AG09319 (cell line): ENCODE measurements at regions not wholly inside any gene's neighbourhood (a gene's known extent, or its start where the extent isn't known, plus 50 kb on each side); places are given as distances from the start of the nearest gene placed in this dataset.

Experiments used
- DNase-seq: peaks from one replicate; pipeline ENCODE4 v3.0.0-alpha.2; 2010; ENCODE audit warnings: low read depth; ENCODE audit errors: extremely low read depth
- CTCF ChIP-seq: IDR thresholded peaks from 2 replicates; pipeline ENCODE4 v1.5.1; 2011; ENCODE audit warnings: low read depth, mild to moderate bottlenecking, inconsistent platforms, low read length, moderate library complexity

- no peak for TF ChIP-seq CTCF
- DNase-seq, result no peak
Measured at GRCh38 chr6:146898888-146899227, 300.1 kb downstream of the ADGB start.

GRCh38 chr6:146901940-146902816 is 302.0 kb upstream of the STXBP5 start:
- TF ChIP-seq CTCF, result peak; percentile 13
- DNase-seq, result no peak

- TF ChIP-seq CTCF, result no peak
- no peak for DNase-seq
Measured at GRCh38 chr6:146902846-146903245, 301.4 kb upstream of the STXBP5 start.

GRCh38 chr6:146903451-146903850 is 300.8 kb upstream of the STXBP5 start:
- DNase-seq, result no peak
- no peak for TF ChIP-seq CTCF

- DNase-seq, result no peak
- no peak for TF ChIP-seq CTCF
Measured at GRCh38 chr6:146904596-146904995, 299.6 kb upstream of the STXBP5 start.

- peak; percentile 67 for DNase-seq
- no peak for TF ChIP-seq CTCF
Measured at GRCh38 chr6:146905181-146905704, 299.0 kb upstream of the STXBP5 start.

GRCh38 chr6:146908786-146909185 is 295.4 kb upstream of the STXBP5 start:
- TF ChIP-seq CTCF, result no peak

More at GRCh38 chr6:146908786-146909185, 295.4 kb upstream of the STXBP5 start:
- DNase-seq, result no peak
